Left renal pelvis (tissue), 4 donors: ENCODE measurements at regions not wholly inside any gene's neighbourhood (a gene's known extent, or its start where the extent isn't known, plus 50 kb on each side); places are given as distances from the start of the nearest gene placed in this dataset.
"Not testable (repeated sequence)": the region's sequence is repeated elsewhere in the genome, so short reads cannot be mapped to it uniquely, and the experiment has no call there.

Experiments
- DNase-seq, 4 donors: peaks; one replicate each; pipeline ENCODE4 v3.0.0-alpha.2; 2013; ENCODE audit warnings: low read depth in 4 of 4, low spot score in 3 of 4

DNA sequence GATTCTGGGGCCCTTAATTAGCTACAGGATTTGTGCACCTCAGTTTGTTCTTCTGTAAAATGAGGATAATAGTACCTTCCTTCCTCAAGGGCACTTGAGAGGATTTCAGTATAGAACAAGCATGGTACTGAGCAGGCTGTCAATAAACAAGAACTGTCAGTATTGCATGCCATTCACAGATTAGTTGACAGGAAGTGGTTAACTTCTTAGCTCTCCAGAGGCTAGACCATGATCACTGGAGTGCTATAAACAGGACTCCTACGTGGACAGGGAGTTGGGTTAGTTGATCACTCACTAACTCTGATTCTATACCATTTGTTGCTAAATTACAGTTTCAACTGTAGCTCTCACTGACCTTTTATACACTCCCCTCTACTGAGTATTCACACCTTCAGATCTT lies 126.2 kb upstream of the DAB1 start:
- DNase-seq, result no peak

DNA sequence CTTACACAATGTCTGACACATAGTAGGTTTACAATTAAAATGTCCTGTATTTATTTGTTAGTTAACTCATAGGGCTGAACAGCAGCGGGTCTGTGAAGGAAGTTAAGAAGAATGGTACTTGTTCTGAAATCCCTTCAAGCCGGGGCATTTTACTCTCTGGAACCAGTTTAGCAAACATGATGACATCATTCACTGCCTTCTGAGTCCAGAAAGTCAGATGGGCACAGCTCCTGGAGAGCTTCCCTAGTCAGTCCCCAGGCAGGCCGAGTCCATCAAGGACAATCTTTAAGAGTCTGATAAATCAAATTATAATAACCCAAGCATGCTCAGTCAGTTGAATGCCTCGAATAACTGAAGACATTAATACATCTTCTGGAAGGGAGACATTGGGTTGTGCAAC lies 125.4 kb upstream of the DAB1 start:
- no peak for DNase-seq

DNA sequence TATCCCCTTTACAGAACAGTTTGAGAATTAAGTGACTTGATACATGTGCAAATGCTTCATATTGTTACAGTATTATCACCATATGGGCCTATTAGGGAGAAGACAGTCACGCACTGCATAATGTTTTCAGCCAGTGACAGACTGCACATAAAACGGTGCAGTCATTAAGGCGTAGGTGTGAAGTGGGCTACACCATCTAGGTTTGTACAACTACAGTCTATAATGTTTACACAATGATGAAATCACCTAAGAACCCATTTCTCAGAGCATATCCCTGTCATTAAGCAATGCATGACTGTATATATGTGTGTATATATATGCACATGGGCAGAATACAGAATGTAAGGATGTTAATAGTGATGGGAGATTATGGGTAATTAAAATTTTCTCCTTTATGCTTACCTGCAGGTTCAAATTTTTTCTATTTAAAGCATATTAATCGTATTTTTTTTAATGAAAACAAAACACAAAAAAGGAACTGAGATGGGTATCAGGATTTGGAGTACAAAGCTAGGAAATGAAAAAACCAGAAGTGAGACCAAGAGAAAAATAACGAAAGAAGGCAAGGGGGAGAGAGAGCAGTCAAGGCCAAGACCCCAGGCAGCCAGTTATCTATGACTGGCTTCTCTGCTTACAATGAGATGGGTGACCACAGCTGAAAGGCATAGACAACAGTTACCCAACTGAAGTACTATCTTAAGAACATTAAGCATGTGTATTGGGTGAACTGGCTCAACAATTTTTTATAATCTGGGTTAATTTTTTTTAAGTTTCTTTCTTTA lies 122.9 kb upstream of the DAB1 start:
- no peak for DNase-seq

DNA sequence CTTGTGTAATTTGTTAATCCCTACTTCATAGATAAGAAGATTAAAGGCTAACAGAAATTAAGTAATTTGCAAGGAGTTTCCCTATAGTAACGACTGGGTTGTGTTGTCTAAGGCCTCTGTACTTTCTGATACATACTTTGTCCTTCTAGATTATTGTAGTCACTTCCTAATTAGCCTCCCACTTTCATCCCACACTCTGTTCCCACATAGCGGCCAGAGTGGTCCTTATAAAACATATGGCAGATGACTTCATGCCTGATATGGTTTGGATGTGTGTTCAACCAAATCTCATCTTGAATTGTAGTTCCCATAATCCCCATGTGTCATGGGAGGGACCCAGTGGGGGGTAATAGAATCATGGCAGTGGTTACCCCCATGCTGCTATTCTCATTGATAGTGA lies 120.5 kb upstream of the DAB1 start:
- DNase-seq, result no peak

DNA sequence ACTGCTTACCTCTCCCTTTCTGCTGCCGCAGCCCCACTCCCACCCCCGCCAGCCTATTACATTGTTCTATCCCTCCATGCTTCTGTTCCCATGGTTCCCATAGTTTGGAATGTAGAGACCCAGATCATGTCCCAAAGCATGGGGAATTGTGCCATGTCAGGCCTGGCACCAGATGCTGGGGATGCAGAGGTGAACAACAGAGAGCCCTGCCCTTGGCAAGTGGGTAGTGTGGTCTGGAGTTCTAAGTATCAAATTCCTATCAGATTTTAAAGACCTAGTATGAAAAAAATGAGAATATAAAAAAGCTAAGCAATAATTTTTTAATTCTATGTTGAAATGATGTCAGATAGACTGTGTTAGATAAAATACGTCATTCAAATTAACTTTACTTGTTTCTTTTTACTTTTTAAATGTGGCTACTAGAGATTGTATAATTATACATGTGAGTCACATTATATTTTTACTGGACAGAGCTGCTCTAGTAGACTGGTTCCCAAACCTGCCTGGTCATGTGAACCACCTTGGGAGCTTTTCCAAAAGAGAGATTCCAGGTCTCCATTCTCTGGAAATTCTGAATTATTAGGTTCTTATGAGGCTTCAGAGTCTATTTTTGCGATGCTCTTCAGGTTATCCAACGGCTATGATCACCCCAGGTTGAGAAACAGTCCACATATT lies 113.0 kb upstream of the DAB1 start:
- DNase-seq, result no peak

DNA sequence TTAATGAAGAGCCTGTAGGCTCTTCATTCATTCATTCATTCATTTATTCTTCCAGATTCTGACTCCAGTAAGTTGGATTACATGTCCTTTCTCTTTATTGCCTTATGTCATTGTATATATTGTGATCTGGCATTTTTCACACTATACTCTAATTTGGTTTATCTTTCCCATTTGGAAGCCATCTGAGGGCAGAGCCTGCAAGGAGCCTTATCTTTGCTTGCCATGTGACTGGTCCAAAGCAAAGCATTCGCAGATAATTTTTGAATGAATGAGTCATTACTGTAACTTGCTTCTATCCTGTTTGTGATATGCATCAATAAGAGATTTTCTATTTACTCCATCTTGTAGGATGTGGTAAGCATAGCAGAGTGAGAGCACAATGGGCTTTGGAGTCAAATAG lies 108.4 kb upstream of the DAB1 start:
- DNase-seq, result no peak

DNA sequence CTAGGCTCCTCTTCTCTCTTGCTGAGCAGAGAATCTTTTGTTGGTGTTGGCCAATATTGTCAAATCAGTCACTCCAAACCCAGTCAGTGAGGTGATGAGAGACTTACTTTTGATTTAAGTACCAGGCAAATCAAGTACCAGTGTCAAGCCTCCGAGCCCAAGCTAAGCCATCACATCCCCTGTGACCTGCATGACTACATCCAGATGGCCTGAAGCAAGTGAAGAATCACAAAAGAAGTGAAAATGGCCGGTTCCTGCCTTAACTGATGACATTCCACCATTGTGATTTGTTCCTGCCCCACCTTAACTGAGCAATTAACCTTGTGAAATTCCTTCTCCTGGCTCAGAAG lies 107.0 kb upstream of the DAB1 start:
- DNase-seq, result not testable (repeated sequence)

DNA sequence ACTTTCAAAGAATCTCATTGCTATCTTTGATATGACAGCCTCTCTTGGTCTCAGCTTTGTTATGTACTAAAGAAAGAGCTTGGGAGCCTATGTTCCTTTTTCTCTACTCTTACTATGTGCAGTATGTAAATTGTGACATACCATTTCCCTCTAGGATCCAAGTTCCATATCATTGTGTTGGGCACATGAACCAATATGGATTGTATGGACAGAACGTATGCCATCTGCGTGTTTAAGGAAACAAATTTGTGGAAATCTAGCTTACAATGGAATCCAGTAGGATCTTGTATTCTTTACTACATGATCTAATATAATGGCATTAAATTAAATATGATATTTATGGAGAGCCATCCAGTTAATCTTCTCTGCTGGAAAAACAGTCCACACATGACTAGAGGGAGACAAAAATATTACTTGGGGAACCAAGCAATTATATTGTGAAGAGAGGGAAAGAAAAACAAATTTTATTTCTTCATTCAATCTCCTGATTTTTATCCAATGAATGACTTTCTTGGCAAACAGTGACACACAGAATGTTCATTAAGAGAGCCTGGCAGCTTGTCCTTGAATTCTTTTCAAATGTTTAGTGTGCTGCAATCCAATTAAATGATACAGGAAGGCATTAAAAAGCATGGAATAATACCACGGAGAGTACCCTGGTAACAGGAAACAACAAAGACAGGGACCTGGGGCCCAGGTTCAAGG lies 106.5 kb upstream of the DAB1 start:
- DNase-seq, result no peak

DNA sequence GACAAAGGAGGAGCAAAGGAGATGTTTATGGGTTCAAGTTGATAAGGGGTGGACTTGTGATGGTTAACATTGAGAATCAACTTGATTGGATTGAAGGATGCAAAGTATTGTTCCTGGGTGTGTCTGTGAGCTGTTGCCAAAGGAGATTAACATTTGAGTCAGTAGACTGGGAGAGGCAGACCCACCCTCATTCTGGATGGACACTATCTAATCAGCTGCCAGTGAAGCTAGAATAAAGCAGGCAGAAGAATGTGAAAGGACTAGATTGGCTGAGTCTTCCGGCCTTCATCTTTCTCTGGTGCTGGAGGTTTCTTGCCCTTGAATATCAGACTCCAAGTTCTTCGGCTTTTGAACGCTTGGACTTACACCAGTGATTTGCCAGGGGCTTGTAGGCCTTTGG lies 98.7 kb upstream of the DAB1 start:
- no peak for DNase-seq

DNA sequence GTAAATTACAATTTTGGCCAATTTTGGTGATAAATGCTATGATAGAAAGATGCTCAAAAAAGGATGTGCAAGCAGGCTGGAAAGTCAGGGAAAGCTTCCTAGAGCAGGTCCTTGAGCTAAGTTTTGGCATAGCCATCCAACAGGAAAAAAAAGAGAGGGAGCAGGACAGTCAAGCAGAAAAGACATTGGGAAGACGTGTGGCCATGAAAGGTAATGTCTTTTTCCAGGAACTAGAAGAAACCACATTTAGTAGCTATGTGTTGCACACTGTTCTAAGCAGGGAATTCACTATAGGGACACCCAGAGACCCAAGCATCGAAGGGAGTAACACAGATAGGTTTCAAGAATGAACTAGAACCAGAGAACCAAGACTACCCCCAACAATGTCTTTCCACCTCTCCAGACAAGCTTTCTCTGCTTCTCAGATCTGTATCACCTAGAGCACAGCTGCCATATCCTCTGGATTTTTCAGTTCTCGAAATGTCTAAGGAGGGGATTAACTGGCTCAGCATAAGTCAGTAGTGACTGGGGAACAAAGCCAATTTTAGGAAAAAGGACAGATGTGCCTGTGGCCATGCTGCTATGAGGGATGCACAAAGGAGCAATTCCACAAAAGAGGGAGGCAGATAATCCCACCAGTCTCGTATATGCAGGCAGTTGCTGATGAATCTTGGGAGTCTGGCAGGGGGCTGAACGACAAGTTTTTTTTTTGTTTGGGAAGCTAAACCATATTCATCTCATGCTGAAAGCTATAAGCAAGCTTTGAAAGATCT lies 97.1 kb upstream of the DAB1 start:
- DNase-seq, result no peak

DNA sequence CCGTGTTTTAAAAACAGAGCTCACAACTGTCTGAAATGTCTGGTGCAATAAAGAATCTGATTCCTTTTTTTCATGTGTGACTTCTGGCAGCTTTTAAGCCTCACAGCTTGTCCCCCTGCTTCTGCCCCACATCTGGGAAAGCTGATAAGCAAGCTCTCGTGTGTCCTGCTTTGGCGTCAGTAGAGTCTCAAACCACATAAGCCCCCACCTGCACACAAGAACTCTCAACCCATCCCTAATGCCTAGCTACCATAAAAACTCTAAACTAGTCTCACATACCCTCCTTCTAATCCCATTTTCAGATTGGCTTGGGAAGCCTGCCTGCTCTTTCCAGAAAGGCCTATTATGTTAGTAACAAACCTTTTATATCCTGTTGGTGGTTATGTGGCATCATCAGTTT lies 94.6 kb upstream of the DAB1 start:
- no peak for DNase-seq

DNA sequence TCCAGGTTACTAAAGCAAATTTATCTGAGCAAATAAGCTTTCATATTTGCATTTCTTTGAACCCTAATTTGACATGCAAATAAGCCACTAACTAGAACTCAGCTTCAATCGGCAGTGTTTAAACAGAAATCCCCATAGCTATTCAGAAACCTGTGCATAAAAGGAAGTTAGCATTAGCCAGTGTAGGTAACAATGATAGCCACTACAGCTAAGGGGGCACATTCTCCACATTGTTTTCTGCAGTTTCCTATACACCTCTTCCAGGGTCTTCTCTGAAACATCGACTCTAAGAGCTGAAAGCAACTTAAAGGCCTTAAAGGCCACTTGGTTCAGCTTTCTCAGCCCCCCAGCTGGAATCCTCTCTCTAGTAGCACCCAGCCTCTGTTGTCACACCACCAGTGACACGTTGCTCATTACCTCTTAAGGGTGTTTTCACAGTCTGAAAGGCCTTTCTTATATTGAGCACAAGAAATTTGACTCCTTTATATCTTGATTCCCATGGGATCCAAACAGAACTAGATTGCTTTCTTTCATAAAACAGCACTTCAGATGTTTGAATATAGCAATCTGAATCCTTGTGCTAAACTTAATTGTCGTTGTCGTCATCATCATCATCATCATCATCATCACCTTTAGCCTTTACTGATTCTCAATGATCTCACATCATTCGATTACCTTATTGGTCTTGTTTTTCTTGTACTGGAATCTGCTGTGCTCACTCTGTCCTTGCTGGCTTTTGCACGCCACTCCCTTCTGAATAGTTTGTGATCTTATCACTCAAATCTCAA lies 93.9 kb upstream of the DAB1 start:
- DNase-seq, result no peak

DNA sequence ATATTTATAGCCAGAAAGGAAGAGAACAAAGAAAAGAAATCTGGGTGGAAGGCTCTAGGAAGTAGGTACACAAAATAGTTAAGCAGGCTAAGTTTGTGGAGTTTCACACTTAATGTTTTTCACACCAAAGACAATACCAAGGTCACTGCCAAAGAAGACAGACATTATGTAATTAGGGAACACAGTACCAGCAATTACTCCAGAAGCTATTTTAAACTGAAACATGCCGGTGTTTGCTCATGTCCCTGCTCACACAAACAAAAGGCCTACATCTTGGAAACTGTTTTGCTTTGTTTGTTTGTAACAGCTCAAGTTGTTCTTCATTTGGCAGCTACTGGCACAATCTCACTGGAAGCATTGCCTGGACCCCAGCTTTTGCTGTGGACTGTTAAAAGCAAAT lies 88.5 kb upstream of the DAB1 start:
- DNase-seq, result no peak

DNA sequence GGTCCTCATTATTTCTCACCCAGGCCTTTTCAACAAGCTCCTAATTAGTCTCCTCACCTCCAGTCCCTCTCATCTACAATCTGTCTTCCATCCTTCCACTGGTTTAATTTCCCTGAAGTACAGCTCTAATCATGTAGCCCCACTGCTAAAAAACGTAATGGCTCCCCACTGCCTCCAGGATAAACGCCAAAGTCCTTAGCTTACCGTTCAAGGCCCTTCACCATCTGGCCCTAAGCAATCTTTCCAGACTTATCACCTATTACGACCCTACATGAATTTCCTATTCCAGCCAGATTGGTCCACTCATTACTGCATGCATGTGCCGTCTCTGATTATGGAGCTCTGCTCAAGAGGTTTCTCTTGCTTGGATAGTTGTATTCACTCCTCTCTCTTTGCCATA lies 83.1 kb upstream of the DAB1 start:
- DNase-seq, result no peak

DNA sequence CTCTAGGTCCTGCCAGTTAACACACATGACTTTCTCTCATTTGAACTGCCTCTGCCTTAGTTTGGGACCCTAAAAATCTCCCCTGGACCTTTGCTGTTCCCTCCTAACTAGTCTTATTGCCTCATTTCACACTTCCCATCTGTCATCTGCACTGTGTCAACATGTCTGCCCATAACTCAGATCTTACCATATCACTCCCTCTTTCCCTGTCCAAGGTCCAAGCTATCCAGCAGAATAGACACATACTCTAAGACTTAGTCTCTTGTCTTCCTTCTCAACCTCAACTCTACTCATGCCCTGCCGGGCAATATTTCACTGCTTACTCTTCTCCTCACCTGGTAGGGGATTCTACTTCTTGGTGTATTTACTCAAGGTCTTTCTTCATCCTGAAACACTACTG lies 79.5 kb upstream of the DAB1 start:
- DNase-seq, result no peak

DNA sequence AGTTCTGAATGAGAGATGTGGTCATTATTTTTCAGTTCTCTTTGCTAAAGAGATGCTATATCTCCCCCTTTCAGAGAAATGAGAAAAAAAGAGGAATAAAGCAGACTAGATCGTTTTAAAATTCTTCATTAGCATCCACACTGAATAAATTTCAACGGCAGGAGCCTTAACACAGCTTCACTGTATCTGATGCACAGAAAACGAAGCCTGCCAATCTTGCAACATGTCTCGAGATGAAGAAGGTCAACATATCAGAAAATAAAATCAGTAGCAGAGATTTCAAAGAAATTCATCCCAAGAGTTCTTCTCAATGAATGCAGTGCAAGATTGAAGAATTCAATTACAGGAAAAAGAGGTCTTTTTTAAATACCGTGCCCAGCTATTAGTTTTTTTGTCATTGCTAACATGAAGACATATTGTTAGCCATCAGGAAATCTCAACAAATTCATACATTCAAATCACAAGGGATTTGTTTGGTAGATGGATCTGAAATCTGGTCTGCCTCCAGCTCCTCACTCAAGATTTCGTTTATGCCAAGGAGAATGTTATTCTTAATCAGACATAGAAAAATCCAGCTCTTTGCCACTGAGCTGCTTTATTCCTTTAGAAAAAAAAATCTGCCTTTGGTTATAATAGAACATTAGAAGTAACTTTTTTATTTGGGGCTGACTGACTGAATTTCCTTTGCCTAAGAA lies 76.4 kb upstream of the DAB1 start:
- no peak for DNase-seq

DNA sequence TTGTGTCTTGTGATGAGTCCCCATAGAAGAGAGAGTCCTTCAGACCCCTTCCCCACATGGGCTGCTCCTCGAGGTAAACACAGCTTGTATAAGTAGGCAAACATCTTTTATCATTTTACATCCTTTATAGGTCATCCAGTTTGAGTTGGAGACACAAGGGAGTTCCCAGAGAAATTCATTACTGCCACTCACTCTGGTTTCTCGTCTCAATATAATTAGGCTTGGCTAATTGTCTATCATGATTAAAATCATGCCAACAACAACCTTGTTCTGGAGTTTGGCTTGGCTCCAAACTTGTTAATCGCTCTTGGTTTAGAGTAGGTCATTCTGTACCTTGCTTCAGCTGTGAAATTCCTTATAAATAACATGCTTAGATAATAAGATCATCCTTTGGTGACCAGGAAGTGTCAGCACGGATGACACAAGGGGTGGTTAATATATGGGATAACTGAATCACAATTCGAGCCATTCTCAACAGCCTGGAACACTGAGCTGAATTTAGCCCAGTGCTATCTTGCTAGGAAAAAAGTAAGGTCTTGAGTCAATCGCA lies 70.7 kb upstream of the DAB1 start:
- DNase-seq, result no peak

DNA sequence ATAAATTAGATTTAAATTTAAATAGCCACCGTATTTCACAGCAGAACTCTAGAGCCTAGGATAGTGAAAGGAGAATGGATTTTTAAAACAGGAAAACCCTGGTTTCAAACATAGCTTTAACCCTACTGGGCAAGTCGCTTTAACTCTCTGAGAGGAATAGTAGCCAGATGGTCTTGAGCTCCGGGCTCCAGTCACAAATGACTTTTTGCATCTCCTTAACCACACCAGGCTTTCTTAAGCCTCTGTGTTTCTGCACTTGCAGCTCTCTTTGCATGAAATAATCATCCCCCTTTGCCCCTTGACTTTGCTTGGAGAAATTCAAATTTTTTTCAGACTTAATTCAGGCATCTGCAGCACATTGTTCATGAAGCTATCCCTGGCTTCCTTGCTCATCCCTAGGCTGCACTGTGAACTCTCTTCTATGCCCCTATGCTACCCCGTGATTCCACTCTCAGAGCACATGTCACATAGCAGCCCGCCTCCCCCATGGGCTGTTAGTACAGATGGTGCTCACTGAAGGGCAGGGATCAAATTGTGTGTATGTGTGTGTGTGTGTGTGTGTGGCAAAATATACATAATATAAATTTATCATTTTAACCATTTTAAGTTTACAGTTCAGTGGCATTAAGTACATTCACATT lies 68.8 kb upstream of the DAB1 start:
- DNase-seq, result no peak

DNA sequence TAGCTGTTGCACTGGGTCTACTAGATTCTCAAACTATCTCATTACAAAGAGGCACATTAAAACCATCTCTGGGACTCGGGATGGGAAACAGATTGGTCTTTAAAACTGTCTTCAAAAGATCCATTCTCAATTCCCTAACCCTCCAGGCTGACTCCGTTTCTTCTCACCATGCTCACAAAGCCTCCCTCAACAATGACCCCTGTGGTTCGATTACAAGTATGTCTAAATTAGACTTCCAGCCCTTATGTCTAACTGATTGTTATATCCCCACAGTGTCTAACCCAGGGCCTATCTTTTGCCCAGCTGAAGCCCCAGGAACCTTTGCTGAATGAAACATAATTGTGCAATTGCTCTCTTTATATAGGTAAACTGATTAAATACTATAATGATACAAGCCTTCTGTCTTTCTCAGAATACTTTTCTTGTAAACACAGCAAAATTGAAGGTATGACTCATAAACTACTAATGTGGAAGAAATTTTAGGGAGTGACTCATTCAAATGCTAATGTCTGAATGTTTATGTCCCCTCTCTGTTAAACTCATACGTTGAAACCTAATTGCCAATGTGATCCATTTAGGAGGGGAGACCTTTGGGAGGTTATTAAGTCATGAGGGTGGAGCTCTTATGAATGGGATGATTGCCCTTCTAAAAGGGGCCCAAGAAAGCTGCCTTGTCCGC lies 65.6 kb upstream of the DAB1 start:
- DNase-seq, result no peak
